ENCODE measurements at regions not wholly inside any gene's neighbourhood (a gene's known extent, or its start where the extent isn't known, plus 50 kb on each side); places are given as distances from the start of the nearest gene placed in this dataset.

DNA sequence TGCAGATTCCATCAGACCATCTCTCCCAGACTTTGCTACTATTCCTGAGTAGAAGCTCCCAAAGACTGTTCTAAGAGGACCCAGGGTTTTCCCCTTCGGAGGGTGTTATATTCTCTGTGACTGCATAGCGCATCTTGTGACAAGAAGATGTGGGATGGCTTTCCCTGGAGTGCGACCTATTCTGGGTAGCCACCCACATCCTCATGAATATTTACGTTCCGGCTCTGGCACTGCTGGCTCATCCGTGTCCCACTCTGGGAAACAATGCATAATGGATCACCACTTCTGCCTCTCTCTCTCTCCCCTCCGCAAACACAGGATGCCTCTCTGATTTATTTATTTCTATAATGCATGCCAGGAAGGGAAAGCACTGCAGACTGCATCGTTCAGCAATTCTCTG is 166.1 kb downstream of the PYDC2 start:
- DNase-seq (ENCODE audit: extremely low read depth, insufficient read length) = no peak
- TF ChIP-seq, protein P1, sequence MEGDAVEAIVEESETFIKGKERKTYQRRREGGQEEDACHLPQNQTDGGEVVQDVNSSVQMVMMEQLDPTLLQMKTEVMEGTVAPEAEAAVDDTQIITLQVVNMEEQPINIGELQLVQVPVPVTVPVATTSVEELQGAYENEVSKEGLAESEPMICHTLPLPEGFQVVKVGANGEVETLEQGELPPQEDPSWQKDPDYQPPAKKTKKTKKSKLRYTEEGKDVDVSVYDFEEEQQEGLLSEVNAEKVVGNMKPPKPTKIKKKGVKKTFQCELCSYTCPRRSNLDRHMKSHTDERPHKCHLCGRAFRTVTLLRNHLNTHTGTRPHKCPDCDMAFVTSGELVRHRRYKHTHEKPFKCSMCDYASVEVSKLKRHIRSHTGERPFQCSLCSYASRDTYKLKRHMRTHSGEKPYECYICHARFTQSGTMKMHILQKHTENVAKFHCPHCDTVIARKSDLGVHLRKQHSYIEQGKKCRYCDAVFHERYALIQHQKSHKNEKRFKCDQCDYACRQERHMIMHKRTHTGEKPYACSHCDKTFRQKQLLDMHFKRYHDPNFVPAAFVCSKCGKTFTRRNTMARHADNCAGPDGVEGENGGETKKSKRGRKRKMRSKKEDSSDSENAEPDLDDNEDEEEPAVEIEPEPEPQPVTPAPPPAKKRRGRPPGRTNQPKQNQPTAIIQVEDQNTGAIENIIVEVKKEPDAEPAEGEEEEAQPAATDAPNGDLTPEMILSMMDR (IDR thresholded peaks at IDR 0.05; ENCODE audit: insufficient read depth, low read length, poor library complexity, severe bottlenecking) = no peak
- H3K36me3 ChIP-seq (ENCODE audit: control insufficient read depth, insufficient read depth, low read length) = no peaks in the 10 kb centered on the region

DNA sequence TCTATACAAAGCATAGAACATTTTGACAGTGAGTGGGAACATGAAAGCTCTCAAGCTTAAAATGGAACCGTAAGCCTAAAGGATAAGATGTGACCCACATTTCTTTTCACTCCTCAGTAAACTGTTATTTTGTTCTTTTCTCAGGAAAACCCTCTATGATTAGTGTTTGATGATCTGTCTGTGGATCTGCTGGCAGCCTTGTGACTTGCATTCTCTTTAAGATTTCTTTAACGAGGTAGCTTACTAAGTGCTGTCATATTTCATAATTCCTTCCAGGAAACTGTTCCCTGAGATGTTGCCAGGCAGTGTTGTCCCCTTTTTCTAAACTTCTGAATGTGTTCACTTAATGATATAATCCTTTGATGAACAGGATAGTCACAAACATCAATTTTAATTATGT is 167.6 kb downstream of the PYDC2 start:
- DNase-seq (ENCODE audit: extremely low read depth, insufficient read length) = no peak
- Histone ChIP-seq H3K4me3 (replicated peaks; ENCODE audit: low read depth, low read length) (no peak overlapping the region), H3K36me3 (ENCODE audit: control insufficient read depth, insufficient read depth, low read length) (no peaks in the 10 kb centered on the region), H3K27me3 (replicated peaks; ENCODE audit: control insufficient read depth, insufficient read depth, low read length) (no peaks in the 10 kb centered on the region)
- TF ChIP-seq, protein P1 (IDR thresholded peaks at IDR 0.05; ENCODE audit: insufficient read depth, low read length, poor library complexity, severe bottlenecking) = no peak

More for the DNA sequence above, 166.1 kb downstream of the PYDC2 start:
- no peaks in the 10 kb centered on the region for H3K27me3 ChIP-seq (replicated peaks; ENCODE audit: control insufficient read depth, insufficient read depth, low read length)
- no peak overlapping the region for H3K4me3 ChIP-seq (replicated peaks; ENCODE audit: low read depth, low read length)

DNA sequence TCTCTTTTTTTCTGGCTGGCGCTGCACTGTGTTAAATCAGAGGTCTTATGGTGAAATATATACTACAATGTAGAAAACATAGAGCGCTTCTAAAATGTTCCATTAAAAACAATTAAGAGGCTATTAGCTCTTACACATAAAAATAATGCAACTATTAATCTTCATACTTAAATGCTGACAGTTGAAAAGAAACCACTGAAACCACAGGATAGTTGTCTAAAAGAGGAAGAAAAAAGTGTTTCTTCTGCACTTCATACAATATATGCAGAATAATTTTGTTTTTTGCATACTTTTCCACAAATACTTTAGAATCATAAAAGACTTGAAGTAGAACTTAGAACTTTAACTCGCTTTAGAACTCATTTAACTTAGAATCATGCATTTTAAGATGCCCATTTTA is 170.5 kb downstream of the PYDC2 start:
- H3K4me3 ChIP-seq (replicated peaks; ENCODE audit: low read depth, low read length) = no peak overlapping the region
- no peak for DNase-seq (ENCODE audit: extremely low read depth, insufficient read length)
- no peaks in the 10 kb centered on the region for H3K27me3 ChIP-seq (replicated peaks; ENCODE audit: control insufficient read depth, insufficient read depth, low read length)
- TF ChIP-seq, protein P1 (IDR thresholded peaks at IDR 0.05; ENCODE audit: insufficient read depth, low read length, poor library complexity, severe bottlenecking) = no peak
- no peaks in the 10 kb centered on the region for H3K36me3 ChIP-seq (ENCODE audit: control insufficient read depth, insufficient read depth, low read length)

DNA sequence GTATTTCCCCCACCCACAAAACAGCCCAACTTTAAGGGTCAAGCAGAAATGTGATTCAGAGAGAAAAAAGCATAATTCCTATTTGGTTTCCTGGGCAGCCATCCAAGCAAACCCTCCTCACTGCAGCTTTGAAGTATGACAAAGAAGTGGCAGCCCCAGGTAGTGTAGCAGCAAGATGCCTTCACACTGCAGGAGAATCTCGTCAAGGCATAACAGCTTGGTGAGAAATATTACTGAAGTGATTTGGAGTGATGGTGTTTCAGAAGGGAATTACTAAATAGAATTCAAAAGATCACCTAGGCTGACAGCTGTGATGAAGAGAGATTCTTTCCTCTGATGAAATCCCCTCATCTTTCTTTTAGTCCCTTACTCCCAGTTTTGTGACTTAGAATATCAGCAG is 173.9 kb downstream of the PYDC2 start:
- TF ChIP-seq, protein P1 (IDR thresholded peaks at IDR 0.05; ENCODE audit: insufficient read depth, low read length, poor library complexity, severe bottlenecking) = no peak
- no peak for DNase-seq (ENCODE audit: extremely low read depth, insufficient read length)
- Histone ChIP-seq H3K27me3 (replicated peaks; ENCODE audit: control insufficient read depth, insufficient read depth, low read length) (no peaks in the 10 kb centered on the region), H3K36me3 (ENCODE audit: control insufficient read depth, insufficient read depth, low read length) (no peaks in the 10 kb centered on the region), H3K4me3 (replicated peaks; ENCODE audit: low read depth, low read length) (no peak overlapping the region)

DNA sequence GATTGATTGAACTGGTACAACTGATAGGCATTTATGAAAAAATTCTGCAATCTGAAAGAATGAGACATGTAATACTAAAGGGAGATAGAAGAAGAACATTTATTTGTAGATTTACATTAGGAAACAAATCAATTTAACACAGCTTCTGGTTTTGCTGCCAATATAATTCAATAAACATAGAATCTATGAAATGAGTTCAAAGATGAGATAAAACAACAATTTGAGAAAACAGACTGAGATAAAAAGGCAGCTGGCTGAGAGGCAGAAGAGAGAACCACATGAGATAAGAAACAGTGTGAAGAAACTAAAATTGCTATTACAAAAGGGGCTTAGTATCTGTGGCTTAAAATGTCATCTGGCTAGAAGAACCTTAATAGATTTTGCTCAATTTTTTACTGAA is 176.6 kb downstream of the PYDC2 start:
- Histone ChIP-seq H3K36me3 (ENCODE audit: control insufficient read depth, insufficient read depth, low read length) (no peaks in the 10 kb centered on the region), H3K4me3 (replicated peaks; ENCODE audit: low read depth, low read length) (no peak overlapping the region), H3K27me3 (replicated peaks; ENCODE audit: control insufficient read depth, insufficient read depth, low read length) (no peaks in the 10 kb centered on the region)
- no peak for DNase-seq (ENCODE audit: extremely low read depth, insufficient read length)
- TF ChIP-seq, protein P1 (IDR thresholded peaks at IDR 0.05; ENCODE audit: insufficient read depth, low read length, poor library complexity, severe bottlenecking) = no peak

DNA sequence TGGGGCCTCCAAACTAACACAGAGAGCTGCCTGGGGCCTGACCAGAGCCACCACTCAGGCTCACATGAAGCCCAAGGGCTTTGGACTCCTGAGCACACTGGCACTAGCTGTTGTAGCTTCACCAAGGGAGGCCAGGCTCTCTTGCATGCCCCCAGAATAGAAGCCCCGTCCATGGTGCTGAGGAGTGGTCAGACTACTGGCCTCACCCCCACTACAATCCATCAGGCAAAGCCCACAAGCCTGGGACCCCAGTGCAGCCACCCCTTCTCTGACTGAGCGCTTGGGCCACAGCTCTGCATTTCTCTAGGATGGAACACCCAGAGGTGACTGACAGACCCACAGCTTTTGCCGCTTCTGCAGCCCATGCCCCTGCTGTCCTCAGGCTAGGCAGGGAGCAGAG is 180.8 kb downstream of the PYDC2 start:
- Histone ChIP-seq H3K36me3 (ENCODE audit: control insufficient read depth, insufficient read depth, low read length) (no peaks in the 10 kb centered on the region), H3K4me3 (replicated peaks; ENCODE audit: low read depth, low read length) (no peak overlapping the region), H3K27me3 (replicated peaks; ENCODE audit: control insufficient read depth, insufficient read depth, low read length) (no peaks in the 10 kb centered on the region)
- DNase-seq (ENCODE audit: extremely low read depth, insufficient read length) = no peak
- TF ChIP-seq, protein P1 (IDR thresholded peaks at IDR 0.05; ENCODE audit: insufficient read depth, low read length, poor library complexity, severe bottlenecking) = no peak

Measured in GM06990 (cell line).